GM18507 (cell line): ENCODE measurements at regions not wholly inside any gene's neighbourhood (a gene's known extent, or its start where the extent isn't known, plus 50 kb on each side); places are given as distances from the start of the nearest gene placed in this dataset.

Experiments used
- DNase-seq: peaks from one replicate; pipeline ENCODE4 v3.0.0; 2011; ENCODE audit warnings: low read depth; ENCODE audit not compliant: insufficient read length; ENCODE audit errors: extremely low spot score
- FAIRE-seq: peaks from 2 replicates; lab custom pipeline; 2011; peaks lifted over from hg19 to GRCh38; lab: Jason Lieb, UNC

GRCh38 chr18:30280861-30281470 is 761.6 kb downstream of the DSC3 start:
- FAIRE-seq (no peak), DNase-seq (no peak)

DNA sequence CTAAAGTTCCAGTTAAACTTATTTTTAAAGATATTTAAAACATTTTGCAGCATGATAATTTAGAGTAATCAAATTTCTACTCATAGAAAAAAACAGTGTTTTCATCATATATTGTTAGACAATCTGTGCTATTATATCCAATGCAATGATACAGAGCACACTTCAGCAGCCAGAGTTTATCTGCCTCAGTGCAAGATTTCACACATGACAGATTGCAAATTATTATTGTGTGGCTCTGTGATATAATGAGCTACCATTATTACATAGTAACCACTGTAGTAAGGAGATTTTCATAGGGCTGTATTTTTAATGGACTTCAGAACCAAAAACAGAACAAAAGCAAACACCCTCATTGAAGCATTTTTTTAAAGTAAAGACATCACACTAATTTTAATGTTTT is 762.4 kb downstream of the DSC3 start:
- DNase-seq (no peak), FAIRE-seq (no peak)

DNA sequence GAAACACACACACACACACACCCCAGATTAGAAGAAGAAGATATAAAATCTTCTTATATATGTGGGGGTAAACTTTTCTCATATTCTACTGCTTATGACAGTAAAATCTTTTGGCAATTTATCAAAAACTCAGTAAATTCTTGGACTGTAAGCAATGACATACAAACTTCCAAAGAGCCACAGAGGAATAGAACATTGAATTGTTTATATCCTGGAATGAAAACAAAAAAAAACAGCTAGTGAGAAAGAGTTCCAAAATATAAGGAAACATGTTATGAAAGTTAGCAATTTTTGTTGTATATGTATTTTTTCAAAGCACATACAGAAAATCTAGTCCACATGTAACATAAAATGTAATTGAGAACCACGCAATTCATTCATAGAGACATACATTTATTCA is 764.9 kb downstream of the DSC3 start:
- DNase-seq (no peak), FAIRE-seq (no peak)

DNA sequence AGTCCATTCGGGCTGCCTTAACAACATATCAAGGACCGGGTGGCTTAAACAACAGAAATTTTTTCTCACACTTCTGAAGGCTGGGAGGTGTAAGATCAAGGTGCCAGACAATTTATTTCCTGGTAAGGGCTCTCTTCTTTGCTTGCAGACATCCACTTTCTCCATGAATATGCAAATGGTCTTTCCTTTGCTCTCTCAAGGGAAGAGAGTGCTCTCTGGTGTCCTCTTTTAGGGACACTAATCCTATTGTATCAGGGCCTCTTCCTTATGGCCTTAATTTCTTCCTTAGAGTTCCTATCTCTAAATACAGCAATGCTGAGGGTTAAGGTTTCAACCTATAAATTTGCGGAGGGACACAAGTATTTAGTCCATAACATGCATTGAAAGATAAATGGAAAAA is 770.8 kb downstream of the DSC3 start:
- DNase-seq (no peak), FAIRE-seq (no peak)

DNA sequence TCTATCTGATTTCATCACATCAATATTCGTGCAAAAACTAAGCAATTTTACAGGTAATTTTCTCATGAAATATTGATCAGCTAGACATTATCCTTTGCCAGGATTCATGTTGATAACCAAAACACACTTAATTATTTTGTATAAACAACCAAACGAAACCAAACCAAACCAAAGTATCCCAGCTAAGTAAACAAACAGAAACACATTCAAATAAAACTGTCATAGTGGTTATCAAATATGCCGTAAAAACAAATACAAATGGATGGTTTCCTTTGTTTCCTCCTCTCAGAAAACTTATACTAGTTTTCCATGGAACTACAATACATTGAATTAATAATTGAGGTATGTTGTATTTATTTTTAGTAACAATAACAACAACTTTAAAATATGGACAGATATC is 777.4 kb downstream of the DSC3 start:
- FAIRE-seq: no peak
- DNase-seq: no peak

- DNase-seq (no peak), FAIRE-seq (no peak)
These were observed 788.2 kb downstream of the DSC3 start for GRCh38 chr18:30254331-30254730.

DNA sequence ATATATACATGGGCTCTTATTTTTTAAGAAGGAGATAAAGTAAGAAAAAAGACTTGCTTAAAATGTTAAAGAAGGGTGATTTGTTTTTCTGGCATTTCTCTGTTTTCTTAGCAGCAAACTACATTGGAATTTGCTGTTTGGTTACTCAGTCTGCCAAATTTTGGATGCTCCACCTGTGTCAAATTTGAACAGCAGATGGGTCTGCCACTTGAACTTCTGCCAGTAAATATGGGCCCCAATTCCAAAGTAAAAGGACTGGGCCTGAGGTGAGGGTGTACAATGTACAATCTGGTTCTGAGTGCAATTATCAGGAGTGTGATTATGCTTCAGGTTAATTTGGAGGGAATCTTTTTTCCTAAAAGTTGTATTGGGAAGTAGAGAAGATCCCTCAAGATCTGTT is 794.5 kb downstream of the DSC3 start:
- DNase-seq (no peak), FAIRE-seq (no peak)

DNA sequence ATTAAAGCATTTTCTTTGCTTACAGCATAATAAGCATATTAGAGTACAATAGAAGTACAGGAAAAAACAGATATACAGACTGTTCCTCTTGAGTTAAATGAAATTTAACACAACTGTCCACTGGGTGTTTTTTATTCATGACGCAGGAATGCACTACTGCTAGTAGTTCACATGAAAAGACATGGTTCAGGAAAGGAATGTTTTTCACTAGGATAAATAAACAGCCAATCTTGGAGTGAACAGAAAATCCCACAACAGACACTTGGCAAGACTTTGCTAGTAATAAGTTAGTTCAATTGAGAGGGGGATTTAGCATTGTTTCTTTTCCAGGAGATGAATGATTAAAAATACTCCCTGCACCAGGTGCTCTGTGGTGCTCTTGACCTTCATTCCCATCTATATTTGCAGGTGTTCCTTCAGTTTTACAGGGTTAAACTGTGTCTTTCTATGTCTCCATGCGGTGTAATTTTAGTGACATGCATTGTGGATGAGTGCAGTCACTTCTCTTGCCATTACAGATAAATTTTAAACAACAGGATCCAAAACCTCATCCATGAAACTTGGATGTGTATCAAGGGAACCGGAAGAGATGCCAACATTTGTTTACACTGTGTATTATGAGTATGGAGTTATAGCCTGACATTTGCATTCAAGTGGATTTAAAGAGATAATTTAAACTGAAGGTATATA is 796.6 kb downstream of the DSC3 start:
- DNase-seq: no peak

DNA sequence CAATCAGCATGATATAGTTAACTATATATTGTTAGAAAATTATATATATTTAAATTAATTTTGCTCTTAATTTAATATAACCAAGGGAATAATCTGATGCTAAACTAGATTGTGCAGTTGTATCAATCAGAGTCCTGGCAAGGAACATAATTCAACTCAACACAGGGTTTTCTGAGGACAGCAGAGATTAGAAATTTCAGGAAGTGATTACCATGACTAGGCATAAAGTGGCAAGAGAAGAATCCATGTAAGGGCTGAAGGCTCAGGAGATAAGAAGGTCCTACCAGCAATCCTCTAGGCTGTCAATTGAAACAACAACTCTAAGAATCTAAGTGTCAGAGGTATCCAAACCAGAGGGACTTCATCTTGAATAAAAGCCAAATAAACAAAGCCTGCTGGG is 807.8 kb downstream of the DSC3 start:
- no peak for DNase-seq
- FAIRE-seq: no peak

More for the DNA sequence above, 796.6 kb downstream of the DSC3 start:
- FAIRE-seq: no peak

GRCh38 chr18:30211112-30211511 is 831.4 kb downstream of the DSC3 start:
- no peak for FAIRE-seq
- no peak for DNase-seq

DNA sequence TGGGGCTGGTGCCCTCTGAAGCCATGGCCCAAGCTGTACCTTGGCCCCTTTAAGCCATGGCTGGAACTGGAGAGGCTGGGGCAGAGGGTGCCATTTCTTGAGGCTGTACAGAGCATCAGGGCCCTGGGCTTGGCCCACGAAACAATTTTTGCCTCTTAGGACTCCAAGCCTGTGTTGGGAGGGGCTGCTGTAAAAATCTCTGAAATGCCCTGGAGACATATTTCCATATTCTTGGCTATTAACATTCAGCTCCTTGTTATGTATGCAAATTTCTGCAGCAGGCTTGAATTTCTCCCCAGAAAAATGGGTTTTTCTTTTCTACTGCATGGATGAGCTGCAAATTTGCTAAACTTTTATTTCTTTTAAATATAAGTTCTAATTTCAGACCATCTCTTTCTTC is 834.0 kb downstream of the DSC3 start:
- DNase-seq (no peak), FAIRE-seq (no peak)

GRCh38 chr18:30192216-30192615 is 850.3 kb downstream of the DSC3 start:
- no peak for FAIRE-seq

GRCh38 chr18:30186245-30186644 is 856.3 kb downstream of the DSC3 start:
- FAIRE-seq: no peak
- DNase-seq: no peak

More at GRCh38 chr18:30192216-30192615, 850.3 kb downstream of the DSC3 start:
- DNase-seq: no peak

DNA sequence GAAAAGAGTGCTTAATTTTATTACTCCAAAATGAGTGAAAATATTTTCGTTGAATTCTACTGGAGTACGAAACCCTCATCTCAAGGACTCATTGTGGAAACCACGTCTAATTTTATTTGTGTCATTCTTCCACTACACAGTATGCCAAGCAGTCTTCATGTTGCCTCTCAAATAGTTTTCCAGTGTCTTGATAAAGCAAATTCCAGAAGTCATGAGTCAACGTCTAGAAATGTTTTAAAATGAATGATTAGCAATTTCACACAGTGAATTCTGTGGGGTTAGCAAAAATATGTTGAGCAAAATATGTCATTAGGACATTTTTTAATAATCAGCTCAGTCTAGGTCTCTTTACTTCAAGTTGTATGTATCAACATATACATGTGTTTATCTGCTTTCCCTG is 865.5 kb downstream of the DSC3 start:
- no peak for DNase-seq

GRCh38 chr18:30175621-30176225 is 866.8 kb downstream of the DSC3 start:
- FAIRE-seq: no peak

More for the DNA sequence above, 865.5 kb downstream of the DSC3 start:
- FAIRE-seq: no peak

DNA sequence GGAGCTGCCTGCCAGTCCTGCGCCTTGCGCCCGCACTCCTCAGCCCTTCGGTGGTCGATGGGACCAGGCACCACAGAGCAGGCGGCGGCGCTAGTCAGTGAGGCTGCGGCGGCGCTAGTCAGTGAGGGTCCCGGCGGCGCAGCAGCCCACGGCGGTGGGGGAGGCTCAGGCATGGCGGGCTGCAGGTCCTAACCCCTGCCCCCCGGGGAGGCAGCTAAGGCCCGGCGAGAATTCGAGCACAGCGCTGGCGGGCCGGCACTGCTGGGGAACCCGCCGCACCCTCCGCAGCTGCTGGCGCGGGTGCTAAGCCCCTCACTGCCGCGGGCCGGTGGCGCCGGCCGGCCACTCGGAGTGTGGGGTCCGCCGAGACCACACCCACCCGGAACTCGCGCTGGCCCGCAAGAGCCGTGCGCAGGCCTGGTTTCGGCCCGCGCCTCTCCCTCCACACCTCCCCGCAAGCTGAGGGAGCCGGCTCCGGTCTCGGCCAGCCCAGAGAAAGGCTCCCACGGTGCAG is 867.4 kb downstream of the DSC3 start:
- DNase-seq (no peak), FAIRE-seq (no peak)

More at GRCh38 chr18:30175621-30176225, 866.8 kb downstream of the DSC3 start:
- DNase-seq: no peak

DNA sequence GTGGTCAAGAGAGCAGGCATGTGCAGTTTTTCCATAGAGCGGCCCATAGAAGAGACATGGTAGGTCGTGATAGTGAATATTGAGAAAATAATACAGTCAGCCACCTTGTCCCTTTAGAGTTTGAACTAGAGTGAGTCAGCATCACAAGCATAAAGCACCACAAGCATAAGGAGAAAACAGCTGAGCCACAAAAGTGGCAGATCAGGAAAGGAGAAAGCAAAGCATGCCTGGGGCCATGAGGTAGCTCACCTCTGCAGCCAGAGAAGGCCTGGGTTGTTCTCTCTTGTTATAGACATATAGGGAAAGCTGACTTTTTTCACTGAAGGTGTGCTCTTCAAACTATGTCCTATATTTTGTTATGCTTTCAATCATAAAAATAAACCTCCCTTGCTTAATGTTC is 879.0 kb downstream of the DSC3 start:
- FAIRE-seq (no peak), DNase-seq (no peak)

DNA sequence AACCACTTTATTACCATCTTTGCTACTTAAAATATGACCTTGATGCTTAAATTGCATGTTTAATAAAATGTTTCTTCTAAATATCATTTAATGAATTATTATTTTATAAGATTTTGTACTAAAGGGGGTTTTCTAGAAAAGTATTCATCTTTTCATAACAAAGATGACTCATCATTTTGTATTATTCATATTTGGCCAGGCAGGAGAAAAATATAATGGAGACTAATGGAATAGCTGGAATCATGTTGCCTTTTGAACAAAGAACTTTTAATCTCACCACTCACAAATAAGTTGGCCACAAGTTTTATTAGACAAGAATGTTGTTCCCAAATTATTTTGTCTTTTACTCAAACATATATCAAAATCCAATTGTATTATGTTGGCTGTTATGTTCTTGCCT is 882.4 kb downstream of the DSC3 start:
- FAIRE-seq (no peak), DNase-seq (no peak)

GRCh38 chr18:30150586-30151250 is 891.8 kb downstream of the DSC3 start:
- no peak for DNase-seq
- FAIRE-seq: no peak

DNA sequence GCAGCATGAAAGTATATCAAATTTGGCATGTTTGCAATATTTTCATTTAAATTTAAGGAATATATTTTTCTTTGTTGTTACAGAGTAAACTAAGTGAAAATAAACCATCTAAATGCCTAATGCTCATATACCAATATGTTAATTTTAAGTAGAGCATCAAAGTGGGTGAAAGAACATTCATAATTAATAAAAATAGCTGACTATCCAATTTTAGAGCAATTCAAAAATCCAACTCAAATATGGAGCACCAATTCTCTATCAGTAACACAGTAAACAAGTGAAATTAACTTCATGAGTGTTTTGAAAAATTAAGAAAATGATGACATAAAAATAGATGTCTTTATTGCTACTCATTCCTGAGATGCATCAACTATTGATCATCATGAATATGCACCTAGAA is 893.0 kb downstream of the DSC3 start:
- DNase-seq: no peak
- no peak for FAIRE-seq
